Panc1 (cell line): ENCODE measurements at regions not wholly inside any gene's neighbourhood (a gene's known extent, or its start where the extent isn't known, plus 50 kb on each side); places are given as distances from the start of the nearest gene placed in this dataset.

Experiments
- POLR2AphosphoS5 ChIP-seq: IDR thresholded peaks from 2 replicates; pipeline ENCODE4 v1.6.1; 2012; ENCODE audit warnings: mild to moderate bottlenecking, low read depth, low read length, moderate library complexity
- TF ChIP-seq, protein P1 (sequence below): fragments of 450-650 bp; IDR thresholded peaks from 2 replicates; pipeline ENCODE4 v1.5.1; 2017; ENCODE audit warnings: mild to moderate bottlenecking

GRCh38 chr5:12793373-12793772, 889.1 kb upstream of the CTNND2 start:
- TF ChIP-seq, protein P1, sequence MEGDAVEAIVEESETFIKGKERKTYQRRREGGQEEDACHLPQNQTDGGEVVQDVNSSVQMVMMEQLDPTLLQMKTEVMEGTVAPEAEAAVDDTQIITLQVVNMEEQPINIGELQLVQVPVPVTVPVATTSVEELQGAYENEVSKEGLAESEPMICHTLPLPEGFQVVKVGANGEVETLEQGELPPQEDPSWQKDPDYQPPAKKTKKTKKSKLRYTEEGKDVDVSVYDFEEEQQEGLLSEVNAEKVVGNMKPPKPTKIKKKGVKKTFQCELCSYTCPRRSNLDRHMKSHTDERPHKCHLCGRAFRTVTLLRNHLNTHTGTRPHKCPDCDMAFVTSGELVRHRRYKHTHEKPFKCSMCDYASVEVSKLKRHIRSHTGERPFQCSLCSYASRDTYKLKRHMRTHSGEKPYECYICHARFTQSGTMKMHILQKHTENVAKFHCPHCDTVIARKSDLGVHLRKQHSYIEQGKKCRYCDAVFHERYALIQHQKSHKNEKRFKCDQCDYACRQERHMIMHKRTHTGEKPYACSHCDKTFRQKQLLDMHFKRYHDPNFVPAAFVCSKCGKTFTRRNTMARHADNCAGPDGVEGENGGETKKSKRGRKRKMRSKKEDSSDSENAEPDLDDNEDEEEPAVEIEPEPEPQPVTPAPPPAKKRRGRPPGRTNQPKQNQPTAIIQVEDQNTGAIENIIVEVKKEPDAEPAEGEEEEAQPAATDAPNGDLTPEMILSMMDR: no peak
- TF ChIP-seq POLR2AphosphoS5: no peak
